Smooth muscle cell (in vitro differentiated cells): ENCODE measurements at regions not wholly inside any gene's neighbourhood (a gene's known extent, or its start where the extent isn't known, plus 50 kb on each side); places are given as distances from the start of the nearest gene placed in this dataset.

Experiments
- DNase-seq: peaks from one replicate; lab custom pipeline; 2025; ENCODE audit not compliant: unreplicated experiment; lab: John Stamatoyannopoulos, UW
- H2AFZ ChIP-seq: fragments of 200-600 bp; sonication (generic); 2 replicates; pipeline ENCODE4 v1.6.0; 2016; ENCODE audit warnings: antibody characterized with exemption, low read depth, mild to moderate bottlenecking
- H3F3A ChIP-seq: fragments of 200-600 bp; sonication (generic); 2 replicates; pipeline ENCODE4 v1.6.0; 2017; ENCODE audit warnings: antibody characterized with exemption, low read depth
- H3K27ac ChIP-seq: fragments of 200-600 bp; sonication (generic); 2 replicates; pipeline ENCODE4 v1.5.1; 2016; ENCODE audit warnings: low read depth, mild to moderate bottlenecking
- H3K27me3 ChIP-seq: fragments of 200-600 bp; sonication (generic); 2 replicates; pipeline ENCODE4 v1.6.1; 2016; ENCODE audit warnings: low read depth, mild to moderate bottlenecking
- H3K36me3 ChIP-seq: fragments of 200-600 bp; sonication (generic); 2 replicates; pipeline ENCODE4 v1.5.1; 2016; ENCODE audit warnings: low read depth
- H3K4me1 ChIP-seq: fragments of 200-600 bp; sonication (generic); 2 replicates; pipeline ENCODE4 v1.5.1; 2016; ENCODE audit warnings: low read depth
- H3K4me2 ChIP-seq: fragments of 200-600 bp; sonication (generic); 2 replicates; pipeline ENCODE4 v1.6.0; 2016; ENCODE audit warnings: mild to moderate bottlenecking
- H3K4me3 ChIP-seq: fragments of 200-600 bp; sonication (generic); 2 replicates; pipeline ENCODE4 v1.5.1; 2016; ENCODE audit warnings: mild to moderate bottlenecking
- H3K79me2 ChIP-seq: fragments of 200-600 bp; sonication (generic); 2 replicates; pipeline ENCODE4 v1.6.0; 2016; ENCODE audit warnings: low read depth, mild to moderate bottlenecking
- H3K9ac ChIP-seq: fragments of 200-600 bp; sonication (generic); 2 replicates; pipeline ENCODE4 v1.6.0; 2016; ENCODE audit warnings: low read depth
- H3K9me3 ChIP-seq: fragments of 200-600 bp; sonication (generic); replicated peaks from 2 replicates; pipeline ENCODE4 v1.5.1; 2016; ENCODE audit warnings: low read depth
- H4K20me1 ChIP-seq: fragments of 200-600 bp; sonication (generic); 2 replicates; pipeline ENCODE4 v1.6.0; 2016; ENCODE audit warnings: low read depth
- WGBS: methylation state at CpG from one replicate; pipeline ENCODE4 v1.1.7; 2016; ENCODE audit warnings: low lambda C conversion rate; 5-methylcytosine and 5-hydroxymethylcytosine counted together
- TF ChIP-seq, protein P1 (sequence below): fragments of 200-600 bp; sonication (generic); IDR thresholded peaks from 2 replicates; pipeline ENCODE4 v1.5.1; 2017; ENCODE audit warnings: borderline replicate concordance, mild to moderate bottlenecking, antibody characterized with exemption; ENCODE audit not compliant: insufficient read depth, poor library complexity, severe bottlenecking

DNA sequence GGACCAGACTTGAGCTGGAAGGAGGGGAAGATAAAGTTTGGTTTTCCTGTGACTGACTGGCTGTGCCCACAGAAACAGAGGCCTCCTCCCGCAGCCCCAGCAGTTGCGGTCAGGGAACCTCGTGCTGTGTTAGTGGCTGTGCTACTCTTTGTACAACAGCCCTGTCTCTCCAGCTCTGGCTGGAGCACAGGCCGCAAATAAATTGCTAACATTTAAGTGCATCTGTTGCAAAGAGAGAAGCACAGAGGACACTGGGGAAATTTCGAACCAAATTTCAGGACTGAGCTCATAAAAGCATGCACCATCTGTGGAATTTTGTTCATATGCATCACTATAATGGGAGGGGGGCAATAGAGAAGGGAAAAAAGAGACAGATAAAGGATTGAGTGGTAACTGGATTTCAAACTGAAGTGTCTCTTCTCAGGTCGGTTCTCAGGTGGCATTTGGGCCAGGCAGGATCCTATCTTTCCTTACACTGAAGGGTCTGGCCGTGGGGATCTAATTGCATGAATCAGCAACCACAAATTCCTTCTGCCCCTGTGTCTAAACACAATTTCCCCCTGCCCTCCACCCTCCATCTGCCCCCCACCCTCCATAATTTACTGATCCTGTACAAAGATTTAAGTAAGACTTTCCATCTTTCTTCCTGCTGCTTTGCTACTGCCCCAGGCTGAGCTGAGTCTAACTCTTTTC is 88.9 kb upstream of the ATXN1 start:
- peak overlapping the region; percentile 91 for H3K27ac ChIP-seq
- H2AFZ ChIP-seq = no peak overlapping the region
- TF ChIP-seq, protein P1, sequence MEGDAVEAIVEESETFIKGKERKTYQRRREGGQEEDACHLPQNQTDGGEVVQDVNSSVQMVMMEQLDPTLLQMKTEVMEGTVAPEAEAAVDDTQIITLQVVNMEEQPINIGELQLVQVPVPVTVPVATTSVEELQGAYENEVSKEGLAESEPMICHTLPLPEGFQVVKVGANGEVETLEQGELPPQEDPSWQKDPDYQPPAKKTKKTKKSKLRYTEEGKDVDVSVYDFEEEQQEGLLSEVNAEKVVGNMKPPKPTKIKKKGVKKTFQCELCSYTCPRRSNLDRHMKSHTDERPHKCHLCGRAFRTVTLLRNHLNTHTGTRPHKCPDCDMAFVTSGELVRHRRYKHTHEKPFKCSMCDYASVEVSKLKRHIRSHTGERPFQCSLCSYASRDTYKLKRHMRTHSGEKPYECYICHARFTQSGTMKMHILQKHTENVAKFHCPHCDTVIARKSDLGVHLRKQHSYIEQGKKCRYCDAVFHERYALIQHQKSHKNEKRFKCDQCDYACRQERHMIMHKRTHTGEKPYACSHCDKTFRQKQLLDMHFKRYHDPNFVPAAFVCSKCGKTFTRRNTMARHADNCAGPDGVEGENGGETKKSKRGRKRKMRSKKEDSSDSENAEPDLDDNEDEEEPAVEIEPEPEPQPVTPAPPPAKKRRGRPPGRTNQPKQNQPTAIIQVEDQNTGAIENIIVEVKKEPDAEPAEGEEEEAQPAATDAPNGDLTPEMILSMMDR = no peak
- H3K9ac ChIP-seq = peak overlapping the region; percentile 70
- peaks cover 5% of the 10 kb centered on the region for H3F3A ChIP-seq
- DNase-seq = no peak
- H3K36me3 ChIP-seq = no peaks in the 10 kb centered on the region
- 48% methylated on average over 7 of the region's 7 CpGs for WGBS
- no peaks in the 10 kb centered on the region for H3K79me2 ChIP-seq
- no peaks in the 10 kb centered on the region for H3K27me3 ChIP-seq
- no peaks in the 10 kb centered on the region for H3K9me3 ChIP-seq
- H3K4me3 ChIP-seq = no peak overlapping the region
- H3K4me2 ChIP-seq = peak overlapping the region; percentile 74
- H3K4me1 ChIP-seq = peaks cover 5% of the 10 kb centered on the region
- H4K20me1 ChIP-seq = no peaks in the 10 kb centered on the region

DNA sequence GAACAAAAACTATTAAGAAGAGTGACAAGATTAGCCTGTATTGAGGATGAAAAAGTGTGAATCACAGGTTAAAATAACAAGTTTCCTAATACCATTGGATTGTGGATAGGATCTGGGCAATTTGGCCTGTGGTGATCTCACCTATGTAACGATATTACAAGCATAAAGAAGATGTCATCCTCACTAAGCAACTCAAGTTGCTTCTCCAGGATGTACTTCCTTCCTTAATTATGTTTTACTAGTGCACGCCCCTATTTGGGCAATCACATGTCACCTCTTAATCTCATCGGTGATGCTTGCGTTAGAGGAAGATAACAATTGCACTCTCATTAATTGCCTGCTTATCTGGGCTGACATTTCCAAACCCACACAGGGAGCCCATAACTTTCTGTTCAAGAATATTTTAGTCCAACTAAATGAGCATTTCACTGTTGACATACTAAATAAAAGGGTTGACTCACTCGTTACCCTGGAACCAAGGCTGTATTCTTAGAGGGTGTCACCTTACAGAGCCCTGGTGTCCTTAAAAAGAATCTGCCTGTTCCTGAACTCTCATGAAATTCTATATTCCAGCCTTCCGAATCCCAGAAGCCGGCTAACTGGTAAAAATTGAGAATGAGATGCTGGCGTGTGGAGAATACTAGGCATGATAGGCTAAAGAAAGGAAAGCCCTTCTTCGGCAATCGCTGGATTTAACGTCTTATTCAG is 88.2 kb upstream of the ATXN1 start:
- TF ChIP-seq, protein P1 = no peak
- Histone ChIP-seq H3K9ac (peak overlapping the region; percentile 70), H2AFZ (no peak overlapping the region), H3K36me3 (no peaks in the 10 kb centered on the region), H3K27me3 (no peaks in the 10 kb centered on the region), H3K27ac (peak overlapping the region; percentile 91), H3K9me3 (no peaks in the 10 kb centered on the region), H4K20me1 (no peaks in the 10 kb centered on the region), H3K4me1 (peaks cover 5% of the 10 kb centered on the region), H3K79me2 (no peaks in the 10 kb centered on the region), H3F3A (peaks cover 5% of the 10 kb centered on the region), H3K4me2 (peak overlapping the region; percentile 74), H3K4me3 (no peak overlapping the region)
- 34% methylated on average over 11 of the region's 11 CpGs for WGBS
- DNase-seq = peak; percentile 9

DNA sequence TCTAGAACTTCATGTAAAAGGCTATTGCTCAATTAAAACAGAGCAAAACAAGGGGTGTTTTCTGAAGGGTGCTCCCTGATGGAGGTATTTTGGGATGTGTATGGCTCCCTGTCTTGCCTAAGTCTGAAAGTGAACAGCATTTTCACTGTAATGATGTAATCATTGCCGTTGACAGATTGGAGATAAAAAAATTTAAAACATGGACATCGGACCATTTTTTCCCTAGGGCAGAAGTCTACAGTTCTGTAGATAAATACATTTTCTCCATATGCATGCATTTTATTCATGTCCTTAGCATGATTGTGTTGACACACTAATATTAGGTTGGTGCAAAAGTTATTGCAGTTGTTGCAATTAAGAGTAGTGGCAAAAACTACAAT is 85.1 kb upstream of the ATXN1 start:
- Histone ChIP-seq H4K20me1 (no peaks in the 10 kb centered on the region), H2AFZ (no peak overlapping the region), H3K9ac (no peak overlapping the region), H3K4me2 (no peak overlapping the region), H3K36me3 (no peaks in the 10 kb centered on the region), H3K27ac (no peak overlapping the region), H3K9me3 (no peaks in the 10 kb centered on the region), H3F3A (peaks cover 5% of the 10 kb centered on the region), H3K4me3 (no peak overlapping the region), H3K79me2 (no peaks in the 10 kb centered on the region), H3K4me1 (peaks cover 5% of the 10 kb centered on the region), H3K27me3 (no peaks in the 10 kb centered on the region)
- TF ChIP-seq, protein P1 = no peak
- WGBS = 79% methylated on average over 2 of the region's 2 CpGs
- DNase-seq = no peak
